H9 (cell line): ENCODE measurements at regions not wholly inside any gene's neighbourhood (a gene's known extent, or its start where the extent isn't known, plus 50 kb on each side); places are given as distances from the start of the nearest gene placed in this dataset.

Source experiments
- DNase-seq: peaks from one replicate; pipeline ENCODE4 v3.0.0-alpha.2; 2017
- H2AFZ ChIP-seq: one replicate; pipeline ENCODE4 v1.6.1; 2013; ENCODE audit warnings: mild to moderate bottlenecking, low read length, control low read depth, moderate library complexity
- H2AK5ac ChIP-seq: 2 replicates; pipeline ENCODE4 v1.6.1; 2013; ENCODE audit warnings: low read length, control low read depth, mixed read lengths; ENCODE audit not compliant: insufficient read length
- H2BK120ac ChIP-seq: one replicate; pipeline ENCODE4 v1.6.1; 2013; ENCODE audit warnings: low read depth, mild to moderate bottlenecking, low read length, control low read depth, inconsistent platforms; ENCODE audit not compliant: poor library complexity, severe bottlenecking
- H2BK12ac ChIP-seq: 2 replicates; pipeline ENCODE4 v1.6.1; 2013; ENCODE audit warnings: low read length, control low read depth, mixed read lengths, low read depth; ENCODE audit not compliant: insufficient read length
- H2BK15ac ChIP-seq: 2 replicates; pipeline ENCODE4 v1.6.1; 2013; ENCODE audit warnings: low read depth, low read length, control low read depth
- H2BK20ac ChIP-seq: one replicate; pipeline ENCODE4 v1.6.1; 2013; ENCODE audit warnings: low read depth, mild to moderate bottlenecking, low read length, control low read depth, inconsistent platforms; ENCODE audit not compliant: poor library complexity, severe bottlenecking
- H2BK5ac ChIP-seq: 2 replicates; pipeline ENCODE4 v1.6.1; 2013; ENCODE audit warnings: low read length, control low read depth, mixed read lengths; ENCODE audit not compliant: insufficient read length
- H3K14ac ChIP-seq: 2 replicates; pipeline ENCODE4 v1.6.1; 2013; ENCODE audit warnings: low read length, control low read depth; ENCODE audit not compliant: insufficient read depth
- H3K18ac ChIP-seq: 2 replicates; pipeline ENCODE4 v1.6.1; 2013; ENCODE audit warnings: low read depth, mild to moderate bottlenecking, mixed read lengths, low read length, control low read depth; ENCODE audit not compliant: insufficient read length
- H3K23ac ChIP-seq: 2 replicates; pipeline ENCODE4 v1.6.1; 2013; ENCODE audit warnings: low read length, control low read depth, mixed read lengths, low read depth; ENCODE audit not compliant: insufficient read length
- H3K23me2 ChIP-seq: 2 replicates; pipeline ENCODE4 v1.6.1; 2013; ENCODE audit warnings: low read depth, mild to moderate bottlenecking, mixed read lengths, low read length, control low read depth; ENCODE audit not compliant: insufficient read length, poor library complexity, severe bottlenecking
- H3K27ac ChIP-seq: 2 replicates; pipeline ENCODE4 v1.5.1; 2013; ENCODE audit warnings: low read length, control low read depth, mixed read lengths, low read depth; ENCODE audit not compliant: insufficient read length
- H3K27me3 ChIP-seq: 2 replicates; pipeline ENCODE4 v1.6.1; 2013; ENCODE audit warnings: low read length, control low read depth, inconsistent platforms; ENCODE audit not compliant: insufficient read depth
- H3K4ac ChIP-seq: 2 replicates; pipeline ENCODE4 v1.6.1; 2013; ENCODE audit warnings: low read depth, mild to moderate bottlenecking, control low read depth, inconsistent platforms, low read length, moderate library complexity
- H3K4me1 ChIP-seq: 2 replicates; pipeline ENCODE4 v1.6.1; 2013; ENCODE audit warnings: low read length, control low read depth, inconsistent platforms; ENCODE audit not compliant: insufficient read depth
- H3K4me2 ChIP-seq: 2 replicates; pipeline ENCODE4 v1.6.1; 2013; ENCODE audit warnings: low read length, control low read depth, mixed read lengths; ENCODE audit not compliant: insufficient read length, insufficient read depth
- H3K56ac ChIP-seq: 2 replicates; pipeline ENCODE4 v1.6.1; 2013; ENCODE audit warnings: low read depth, mild to moderate bottlenecking, mixed read lengths, low read length, control low read depth; ENCODE audit not compliant: insufficient read length
- H3K79me1 ChIP-seq: 2 replicates; pipeline ENCODE4 v1.6.1; 2013; ENCODE audit warnings: low read depth, mild to moderate bottlenecking, moderate library complexity, low read length, control low read depth, inconsistent platforms; ENCODE audit not compliant: insufficient read depth, poor library complexity, severe bottlenecking
- H3K79me2 ChIP-seq: 2 replicates; pipeline ENCODE4 v1.6.1; 2013; ENCODE audit warnings: low read length, control low read depth, inconsistent platforms; ENCODE audit not compliant: insufficient read depth
- H3K9ac ChIP-seq: 2 replicates; pipeline ENCODE4 v1.6.1; 2013; ENCODE audit warnings: low read length, control low read depth, mixed read lengths; ENCODE audit not compliant: insufficient read length; ENCODE audit errors: extremely low read depth
- H3K9me3 ChIP-seq: one replicate; pipeline ENCODE4 v1.6.1; 2013; ENCODE audit warnings: low read depth, low read length, inconsistent platforms; ENCODE audit not compliant: control insufficient read depth
- H3T11ph ChIP-seq: one replicate; pipeline ENCODE4 v1.6.1; 2013; ENCODE audit warnings: mild to moderate bottlenecking, low read length, control low read depth, inconsistent platforms
- H4K20me1 ChIP-seq: one replicate; pipeline ENCODE4 v1.6.1; 2013; ENCODE audit not compliant: control insufficient read depth, insufficient read length, insufficient read depth
- H4K5ac ChIP-seq: 2 replicates; pipeline ENCODE4 v1.6.1; 2013; ENCODE audit warnings: low read depth, mild to moderate bottlenecking, mixed read lengths, low read length, control low read depth; ENCODE audit not compliant: insufficient read length
- H4K8ac ChIP-seq: replicated peaks from 2 replicates; pipeline ENCODE4 v1.6.1; 2013; ENCODE audit warnings: low read length, control low read depth, mixed read lengths, low read depth; ENCODE audit not compliant: insufficient read length
- H4K91ac ChIP-seq: 2 replicates; pipeline ENCODE4 v1.6.1; 2013; ENCODE audit warnings: low read depth, mild to moderate bottlenecking, moderate library complexity, mixed read lengths, low read length, control low read depth; ENCODE audit not compliant: insufficient read length
- H3K27ac Mint-ChIP-seq, 3 experiments: 2 replicates in 2 of 3; 3 replicates in 1 of 3; pipeline ENCODE4 v1.8.0; 2020 to 2021; ENCODE audit warnings: mixed read lengths in 3 of 3, mild to moderate bottlenecking in 1 of 3, moderate library complexity in 1 of 3
- H3K27me3 Mint-ChIP-seq: 2 replicates; pipeline ENCODE4 v1.8.0; 2021; ENCODE audit warnings: low read depth, mild to moderate bottlenecking, moderate library complexity, mixed read lengths
- H3K36me3 Mint-ChIP-seq, 3 experiments: 2 replicates in 2 of 3; 3 replicates in 1 of 3; pipeline ENCODE4 v1.8.0; 2020 to 2021; ENCODE audit warnings: low read depth in 3 of 3, mixed read lengths in 3 of 3; ENCODE audit not compliant: insufficient read depth in 1 of 3
- H3K4me1 Mint-ChIP-seq, 2 experiments: 2 replicates each; pipeline ENCODE4 v1.8.0; 2020; ENCODE audit warnings: mixed read lengths in 2 of 2
- H3K4me3 Mint-ChIP-seq, 2 experiments: 2 replicates in 1 of 2; 3 replicates in 1 of 2; pipeline ENCODE4 v1.8.0; 2020 to 2021; ENCODE audit warnings: mild to moderate bottlenecking in 2 of 2, mixed read lengths in 2 of 2, moderate library complexity in 1 of 2
- H3K9me3 Mint-ChIP-seq, 2 experiments: 2 replicates in 1 of 2; 3 replicates in 1 of 2; pipeline ENCODE4 v1.8.0; 2020; ENCODE audit warnings: mild to moderate bottlenecking in 2 of 2, mixed read lengths in 2 of 2, moderate library complexity in 1 of 2
- WGBS: extraction: QIAGEN DNeasy Blood & Tissue Kit; methylation state at CpG from one replicate; pipeline ENCODE4 v1.1.7; 2013; ENCODE audit warnings: missing lambda C conversion rate, low lambda C conversion rate, mixed read lengths; ENCODE audit not compliant: insufficient read length; ENCODE audit errors: extremely low coverage; 5-methylcytosine and 5-hydroxymethylcytosine counted together
- TF ChIP-seq, protein P1 (sequence below): fragments of 200-600 bp; sonication (generic); conservative IDR thresholded peaks from 3 replicates; pipeline ENCODE4 v1.8.0; 2021; ENCODE audit warnings: antibody characterized with exemption, mild to moderate bottlenecking

DNA sequence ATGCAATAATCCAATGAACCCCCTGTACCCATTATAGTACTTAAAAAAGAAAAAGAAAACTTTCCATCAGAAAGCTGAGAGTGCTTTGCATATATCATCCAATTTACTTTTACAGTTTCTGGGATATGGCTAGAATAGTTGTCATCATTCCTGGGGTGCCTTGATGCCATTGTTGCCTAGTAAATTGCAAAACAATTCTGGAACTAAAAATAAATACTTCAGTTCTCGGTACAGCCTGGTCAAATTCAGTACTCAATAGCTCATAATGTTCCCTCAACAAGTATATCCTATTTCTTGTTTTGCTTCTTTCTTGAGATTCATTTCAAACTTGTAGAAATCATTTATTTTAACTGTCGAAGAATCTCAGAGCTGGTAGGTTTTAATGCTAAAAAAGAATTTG is 334.7 kb upstream of the MDFIC2 start:
- H3K4ac ChIP-seq = no peak overlapping the region
- H2BK12ac ChIP-seq = no peak overlapping the region
- H3K4me2 ChIP-seq = no peak overlapping the region
- H3K79me1 ChIP-seq = no peaks in the 10 kb centered on the region
- no peak overlapping the region for H3K4me3 Mint-ChIP-seq
- H3K27me3 Mint-ChIP-seq = no peaks in the 10 kb centered on the region; the same call in 1 of the 2 replicates
- no peak overlapping the region for H3K14ac ChIP-seq
- H2BK5ac ChIP-seq = no peak overlapping the region
- no peaks in the 10 kb centered on the region for H3K4me1 Mint-ChIP-seq
- H4K5ac ChIP-seq = no peak overlapping the region
- no peak overlapping the region for H2BK120ac ChIP-seq
- no peaks in the 10 kb centered on the region for H3K79me2 ChIP-seq
- H3K23ac ChIP-seq = no peak overlapping the region
- no peaks in the 10 kb centered on the region; a peak in 2 of 5 replicates for H3K9me3 Mint-ChIP-seq
- no peak overlapping the region for H4K8ac ChIP-seq
- no peak overlapping the region for H3T11ph ChIP-seq
- H2BK15ac ChIP-seq = no peak overlapping the region
- no peaks in the 10 kb centered on the region for H3K23me2 ChIP-seq
- no peak for DNase-seq
- no peaks in the 10 kb centered on the region for H3K4me1 ChIP-seq
- H4K91ac ChIP-seq = no peak overlapping the region
- H2AK5ac ChIP-seq = no peak overlapping the region
- H3K27ac ChIP-seq = no peak overlapping the region
- H3K18ac ChIP-seq = no peak overlapping the region
- no peak overlapping the region for H2BK20ac ChIP-seq
- H3K9ac ChIP-seq = no peak overlapping the region
- no peak overlapping the region for H3K56ac ChIP-seq
- H4K20me1 ChIP-seq = no peaks in the 10 kb centered on the region
- H3K27me3 ChIP-seq = no peaks in the 10 kb centered on the region
- no CpG with 5 or more reads among the region's 2 CpGs for WGBS
- H2AFZ ChIP-seq = no peak overlapping the region
- no peaks in the 10 kb centered on the region; a peak in 1 of 7 replicates for H3K36me3 Mint-ChIP-seq
- no peak overlapping the region for H3K27ac Mint-ChIP-seq
- TF ChIP-seq, protein P1, sequence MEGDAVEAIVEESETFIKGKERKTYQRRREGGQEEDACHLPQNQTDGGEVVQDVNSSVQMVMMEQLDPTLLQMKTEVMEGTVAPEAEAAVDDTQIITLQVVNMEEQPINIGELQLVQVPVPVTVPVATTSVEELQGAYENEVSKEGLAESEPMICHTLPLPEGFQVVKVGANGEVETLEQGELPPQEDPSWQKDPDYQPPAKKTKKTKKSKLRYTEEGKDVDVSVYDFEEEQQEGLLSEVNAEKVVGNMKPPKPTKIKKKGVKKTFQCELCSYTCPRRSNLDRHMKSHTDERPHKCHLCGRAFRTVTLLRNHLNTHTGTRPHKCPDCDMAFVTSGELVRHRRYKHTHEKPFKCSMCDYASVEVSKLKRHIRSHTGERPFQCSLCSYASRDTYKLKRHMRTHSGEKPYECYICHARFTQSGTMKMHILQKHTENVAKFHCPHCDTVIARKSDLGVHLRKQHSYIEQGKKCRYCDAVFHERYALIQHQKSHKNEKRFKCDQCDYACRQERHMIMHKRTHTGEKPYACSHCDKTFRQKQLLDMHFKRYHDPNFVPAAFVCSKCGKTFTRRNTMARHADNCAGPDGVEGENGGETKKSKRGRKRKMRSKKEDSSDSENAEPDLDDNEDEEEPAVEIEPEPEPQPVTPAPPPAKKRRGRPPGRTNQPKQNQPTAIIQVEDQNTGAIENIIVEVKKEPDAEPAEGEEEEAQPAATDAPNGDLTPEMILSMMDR = no peak
- no peaks in the 10 kb centered on the region for H3K9me3 ChIP-seq
